Esophagus squamous epithelium (tissue), 4 donors: ENCODE measurements at regions not wholly inside any gene's neighbourhood (a gene's known extent, or its start where the extent isn't known, plus 50 kb on each side); places are given as distances from the start of the nearest gene placed in this dataset.

Source experiments
- POLR2A ChIP-seq, 4 donors: fragments of 450-650 bp; IDR thresholded peaks; one replicate each; pipeline ENCODE4 v1.6.1; 2017; ENCODE audit warnings: antibody characterized with exemption in 4 of 4, mild to moderate bottlenecking in 4 of 4, moderate library complexity in 3 of 4
- TF ChIP-seq, protein P1 (sequence below), 6 experiments: fragments of 450-650 bp in 4 of 6; fragments of 200-600 bp in 2 of 6; sonication (generic) in 2 of 6; IDR thresholded peaks; one replicate each; pipeline ENCODE4 v1.5.1; 2016 to 2019; ENCODE audit warnings: antibody characterized with exemption in 6 of 6, mild to moderate bottlenecking in 4 of 6, moderate library complexity in 4 of 6

DNA sequence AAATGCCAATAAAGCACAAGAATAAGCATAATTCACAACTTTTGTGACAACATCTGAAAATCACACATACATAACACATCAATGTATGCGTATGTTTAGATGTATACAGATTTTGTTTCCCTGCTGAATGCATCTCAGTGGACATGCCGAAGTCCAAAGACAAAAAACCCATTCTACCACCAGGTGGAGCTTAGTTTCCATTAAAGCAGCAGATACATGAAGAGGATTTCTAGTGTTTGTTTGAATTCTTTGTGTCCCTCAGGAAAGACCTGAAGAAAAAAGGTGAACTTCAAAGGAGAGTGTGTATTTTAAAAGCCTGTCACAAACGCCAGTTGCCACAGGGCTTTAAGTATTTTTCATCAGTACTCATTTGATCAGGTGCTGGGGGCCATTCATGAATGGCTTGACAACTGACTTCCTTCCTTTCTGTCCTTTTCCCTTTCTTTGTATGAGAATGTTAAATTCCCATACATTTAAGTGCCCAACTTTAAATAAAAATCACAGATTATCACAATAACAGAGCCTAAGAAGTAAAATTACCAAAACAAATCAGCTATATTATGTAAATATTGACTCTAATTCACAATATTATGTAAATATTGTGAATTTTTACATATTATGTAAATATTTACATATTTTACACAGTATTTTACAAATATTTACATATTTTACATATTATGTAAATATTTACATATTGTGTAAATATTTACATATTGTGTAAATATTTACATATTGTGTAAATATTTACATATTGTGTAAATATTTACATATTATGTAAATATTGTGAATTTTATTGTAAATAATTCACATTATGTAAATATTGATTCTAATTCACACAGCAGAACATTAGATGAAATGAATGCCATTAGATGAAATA is 343.0 kb downstream of the CRPPA start:
- TF ChIP-seq, protein P1, sequence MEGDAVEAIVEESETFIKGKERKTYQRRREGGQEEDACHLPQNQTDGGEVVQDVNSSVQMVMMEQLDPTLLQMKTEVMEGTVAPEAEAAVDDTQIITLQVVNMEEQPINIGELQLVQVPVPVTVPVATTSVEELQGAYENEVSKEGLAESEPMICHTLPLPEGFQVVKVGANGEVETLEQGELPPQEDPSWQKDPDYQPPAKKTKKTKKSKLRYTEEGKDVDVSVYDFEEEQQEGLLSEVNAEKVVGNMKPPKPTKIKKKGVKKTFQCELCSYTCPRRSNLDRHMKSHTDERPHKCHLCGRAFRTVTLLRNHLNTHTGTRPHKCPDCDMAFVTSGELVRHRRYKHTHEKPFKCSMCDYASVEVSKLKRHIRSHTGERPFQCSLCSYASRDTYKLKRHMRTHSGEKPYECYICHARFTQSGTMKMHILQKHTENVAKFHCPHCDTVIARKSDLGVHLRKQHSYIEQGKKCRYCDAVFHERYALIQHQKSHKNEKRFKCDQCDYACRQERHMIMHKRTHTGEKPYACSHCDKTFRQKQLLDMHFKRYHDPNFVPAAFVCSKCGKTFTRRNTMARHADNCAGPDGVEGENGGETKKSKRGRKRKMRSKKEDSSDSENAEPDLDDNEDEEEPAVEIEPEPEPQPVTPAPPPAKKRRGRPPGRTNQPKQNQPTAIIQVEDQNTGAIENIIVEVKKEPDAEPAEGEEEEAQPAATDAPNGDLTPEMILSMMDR (IDR thresholded peaks at IDR 0.05), result peak in 5 of 6 experiments; percentile 43 to 65 (median 53)
- no peak for TF ChIP-seq POLR2A (IDR thresholded peaks at IDR 0.05)
